SK-N-SH (cell line): ENCODE measurements at regions not wholly inside any gene's neighbourhood (a gene's known extent, or its start where the extent isn't known, plus 50 kb on each side); places are given as distances from the start of the nearest gene placed in this dataset.

Experiments used
- EZH2phosphoT487 ChIP-seq: fragments of 200-600 bp; sonication (generic); IDR thresholded peaks from 2 replicates; pipeline ENCODE4 v1.6.1; 2017; ENCODE audit warnings: low read depth, mixed run types, mild to moderate bottlenecking, antibody characterized with exemption, moderate library complexity, borderline replicate concordance
- GABPA ChIP-seq: IDR thresholded peaks from 2 replicates; pipeline ENCODE4 v1.4.0; 2012; ENCODE audit warnings: low read depth, mild to moderate bottlenecking
- RFX5 ChIP-seq: IDR thresholded peaks from 2 replicates; pipeline ENCODE4 v1.6.1; 2012; ENCODE audit warnings: mild to moderate bottlenecking, improper control_type of control experiment, low read length
- TF ChIP-seq, protein P1 (sequence below): IDR thresholded peaks from 2 replicates; pipeline ENCODE4 v1.6.1; 2012; ENCODE audit warnings: mild to moderate bottlenecking, low read depth, low read length, moderate library complexity
- TF ChIP-seq, protein P2 (sequence below): fragments of 200-600 bp; sonication (generic); IDR thresholded peaks from 2 replicates; pipeline ENCODE4 v1.6.1; 2017; ENCODE audit warnings: antibody characterized with exemption, mild to moderate bottlenecking, moderate library complexity

DNA sequence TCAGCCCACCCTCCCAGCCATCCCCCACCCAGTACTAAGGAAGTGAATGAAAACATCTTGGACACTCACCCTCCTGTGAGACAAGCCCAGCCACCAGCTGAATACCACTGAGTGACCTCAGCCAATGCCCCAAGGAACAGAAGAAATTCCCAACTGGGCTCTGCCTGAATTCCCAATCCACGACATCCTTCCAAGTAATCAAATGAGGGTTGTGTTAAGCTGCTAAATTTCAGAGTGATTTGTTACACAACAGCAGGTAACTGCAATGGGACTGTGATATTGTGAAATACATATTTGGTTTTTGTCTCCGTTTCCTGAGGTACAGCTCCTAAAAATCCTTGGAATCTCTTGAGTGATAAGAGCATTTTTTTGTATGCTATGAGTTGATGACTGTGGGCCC, 578.7 kb upstream of the CDH11 start:
- TF ChIP-seq, protein P1, sequence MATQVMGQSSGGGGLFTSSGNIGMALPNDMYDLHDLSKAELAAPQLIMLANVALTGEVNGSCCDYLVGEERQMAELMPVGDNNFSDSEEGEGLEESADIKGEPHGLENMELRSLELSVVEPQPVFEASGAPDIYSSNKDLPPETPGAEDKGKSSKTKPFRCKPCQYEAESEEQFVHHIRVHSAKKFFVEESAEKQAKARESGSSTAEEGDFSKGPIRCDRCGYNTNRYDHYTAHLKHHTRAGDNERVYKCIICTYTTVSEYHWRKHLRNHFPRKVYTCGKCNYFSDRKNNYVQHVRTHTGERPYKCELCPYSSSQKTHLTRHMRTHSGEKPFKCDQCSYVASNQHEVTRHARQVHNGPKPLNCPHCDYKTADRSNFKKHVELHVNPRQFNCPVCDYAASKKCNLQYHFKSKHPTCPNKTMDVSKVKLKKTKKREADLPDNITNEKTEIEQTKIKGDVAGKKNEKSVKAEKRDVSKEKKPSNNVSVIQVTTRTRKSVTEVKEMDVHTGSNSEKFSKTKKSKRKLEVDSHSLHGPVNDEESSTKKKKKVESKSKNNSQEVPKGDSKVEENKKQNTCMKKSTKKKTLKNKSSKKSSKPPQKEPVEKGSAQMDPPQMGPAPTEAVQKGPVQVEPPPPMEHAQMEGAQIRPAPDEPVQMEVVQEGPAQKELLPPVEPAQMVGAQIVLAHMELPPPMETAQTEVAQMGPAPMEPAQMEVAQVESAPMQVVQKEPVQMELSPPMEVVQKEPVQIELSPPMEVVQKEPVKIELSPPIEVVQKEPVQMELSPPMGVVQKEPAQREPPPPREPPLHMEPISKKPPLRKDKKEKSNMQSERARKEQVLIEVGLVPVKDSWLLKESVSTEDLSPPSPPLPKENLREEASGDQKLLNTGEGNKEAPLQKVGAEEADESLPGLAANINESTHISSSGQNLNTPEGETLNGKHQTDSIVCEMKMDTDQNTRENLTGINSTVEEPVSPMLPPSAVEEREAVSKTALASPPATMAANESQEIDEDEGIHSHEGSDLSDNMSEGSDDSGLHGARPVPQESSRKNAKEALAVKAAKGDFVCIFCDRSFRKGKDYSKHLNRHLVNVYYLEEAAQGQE: no peak
- TF ChIP-seq, protein P2, sequence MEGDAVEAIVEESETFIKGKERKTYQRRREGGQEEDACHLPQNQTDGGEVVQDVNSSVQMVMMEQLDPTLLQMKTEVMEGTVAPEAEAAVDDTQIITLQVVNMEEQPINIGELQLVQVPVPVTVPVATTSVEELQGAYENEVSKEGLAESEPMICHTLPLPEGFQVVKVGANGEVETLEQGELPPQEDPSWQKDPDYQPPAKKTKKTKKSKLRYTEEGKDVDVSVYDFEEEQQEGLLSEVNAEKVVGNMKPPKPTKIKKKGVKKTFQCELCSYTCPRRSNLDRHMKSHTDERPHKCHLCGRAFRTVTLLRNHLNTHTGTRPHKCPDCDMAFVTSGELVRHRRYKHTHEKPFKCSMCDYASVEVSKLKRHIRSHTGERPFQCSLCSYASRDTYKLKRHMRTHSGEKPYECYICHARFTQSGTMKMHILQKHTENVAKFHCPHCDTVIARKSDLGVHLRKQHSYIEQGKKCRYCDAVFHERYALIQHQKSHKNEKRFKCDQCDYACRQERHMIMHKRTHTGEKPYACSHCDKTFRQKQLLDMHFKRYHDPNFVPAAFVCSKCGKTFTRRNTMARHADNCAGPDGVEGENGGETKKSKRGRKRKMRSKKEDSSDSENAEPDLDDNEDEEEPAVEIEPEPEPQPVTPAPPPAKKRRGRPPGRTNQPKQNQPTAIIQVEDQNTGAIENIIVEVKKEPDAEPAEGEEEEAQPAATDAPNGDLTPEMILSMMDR: no peak
- TF ChIP-seq EZH2phosphoT487 (no peak), GABPA (no peak), RFX5 (no peak)
